Heart left ventricle (tissue), 16 donors: ENCODE measurements at regions not wholly inside any gene's neighbourhood (a gene's known extent, or its start where the extent isn't known, plus 50 kb on each side); places are given as distances from the start of the nearest gene placed in this dataset.

Experiments used
- ATAC-seq, 4 donors: fragments of 200-7000 bp; cut with Tn5 transposase; one replicate each; pipeline ENCODE4 v1.9.1; 2020 to 2022; ENCODE audit warnings: moderate library complexity in 4 of 4, mild to moderate bottlenecking in 3 of 4, moderate number of reproducible peaks in 1 of 4
- DNase-seq, 5 donors: peaks; one replicate each; pipeline ENCODE4 v3.0.0-alpha.2; 2020
- H3K27ac ChIP-seq, 12 donors: fragments of 200-600 bp; sonication (generic) in 4 of 12; one replicate each; pipeline versions ENCODE4 v1.5.0 to v1.8.0; 2016 to 2022; ENCODE audit warnings: mild to moderate bottlenecking in 2 of 12
- H3K27me3 ChIP-seq, 9 donors: fragments of 200-600 bp; sonication (generic) in 2 of 9; one replicate each; pipeline versions ENCODE4 v1.5.1 to v1.8.0; 2016 to 2022; ENCODE audit warnings: mild to moderate bottlenecking in 3 of 9
- H3K36me3 ChIP-seq, 9 donors: fragments of 200-600 bp; sonication (generic) in 2 of 9; one replicate each; pipeline versions ENCODE4 v1.5.0 to v1.8.0; 2018 to 2022; ENCODE audit warnings: mild to moderate bottlenecking in 2 of 9
- H3K4me1 ChIP-seq, 12 donors: fragments of 200-600 bp; sonication (generic) in 4 of 12; one replicate each; pipeline versions ENCODE4 v1.5.0 to v1.8.0; 2016 to 2022; ENCODE audit warnings: mild to moderate bottlenecking in 3 of 12
- H3K4me3 ChIP-seq, 12 donors: fragments of 200-600 bp; sonication (generic) in 4 of 12; one replicate each; pipeline versions ENCODE4 v1.5.0 to v1.8.0; 2017 to 2022; ENCODE audit warnings: mild to moderate bottlenecking in 9 of 12, moderate library complexity in 4 of 12
- H3K9me3 ChIP-seq, 12 donors: fragments of 200-600 bp; sonication (generic) in 4 of 12; one replicate each; pipeline versions ENCODE4 v1.5.0 to v1.8.0; 2016 to 2022; ENCODE audit warnings: mild to moderate bottlenecking in 1 of 12
- CTCF ChIP-seq, 12 donors: fragments of 200-600 bp; sonication (generic) in 4 of 12; IDR thresholded peaks; one replicate each; pipeline versions ENCODE4 v1.5.0 to v1.8.0; 2018 to 2022; ENCODE audit warnings: antibody characterized with exemption in 12 of 12, mild to moderate bottlenecking in 5 of 12
- POLR2A ChIP-seq, 2 donors: fragments of 450-650 bp; IDR thresholded peaks; one replicate each; pipeline ENCODE4 v1.6.1; 2017; ENCODE audit warnings: antibody characterized with exemption in 2 of 2, mild to moderate bottlenecking in 2 of 2, moderate library complexity in 2 of 2
- WGBS, 4 donors: extraction: QIAGEN DNeasy Blood & Tissue Kit in 2 of 4; methylation state at CpG; one replicate each; pipeline versions ENCODE4 v1.1.5 to v1.1.7; 2013 to 2018; 5-methylcytosine and 5-hydroxymethylcytosine counted together
- intact Hi-C, 10 donors: fragments of 100-400 bp; cut with DNase I; formaldehyde crosslinking; loops; one replicate each; pipeline versions ENCODE4 v1.11.1 to v1.14.2; 2022
- donor health status: ischemic (EF 13 %, LVEDD 7.1; RV severe dilation, severe dysfunction).
- donor health status: healthy with polysubstance abuse.
- donor health status: DM: no; HTN: yes; CAD: no.
- donor health status: DM: no; HTN: no; CAD: no.
- donor health status: ischemic (EF 25% LVEDD 6.9; RV normal size, moderate dysfunction).
- donor health status: ischemic (EF 25% LVEDD 5.7; RV mildly dilated, moderate dysfunction).
- donor health status: healthy.
- donor health status: DM: yes; HTN: yes; CAD: no.
- donor health status: ischemic (EF 35%, LVEDD 5.7; RV mildly dilated, moderate dysfunction).
- donor health status: nonischemic (EF 11% LVEDD 7.7; RV severe dilation, severe dysfunction).
- donor health status: DM: yes; HTN: yes; CAD: no.
- donor health status: PGD.
- donor health status: ischemic (EF 29% LVEDD 5.4; RV normal size, mild dysfunction).
- donor health status: nonischemic (EF 23%, LVEDD 6.1; RV moderate dilation, normal function).

- WGBS, 4 donors = 89 to 94% (median 93%) methylated on average over 1 of the region's 1 CpG
- H3K27me3 ChIP-seq = no peaks in the 10 kb centered on the region
- no peak overlapping the region for H3K4me3 ChIP-seq
- H3K36me3 ChIP-seq = no peaks in the 10 kb centered on the region
- ATAC-seq = no peak
- intact Hi-C loops = no loop called here
- DNase-seq = no peak
- H3K9me3 ChIP-seq = peaks cover 0 to 9% (median 0%) of the 10 kb centered on the region in 12 donors
- TF ChIP-seq CTCF (IDR thresholded peaks at IDR 0.05) (no peak), POLR2A (IDR thresholded peaks at IDR 0.05) (no peak)
- no peak overlapping the region for H3K27ac ChIP-seq
- H3K4me1 ChIP-seq = peaks cover 0 to 12% (median 6%) of the 10 kb centered on the region in 12 donors
These were observed 463.5 kb upstream of the RGS6 start for GRCh38 chr14:71468701-71469100.

GRCh38 chr14:71469643-71470335 is 462.4 kb upstream of the RGS6 start:
- Histone ChIP-seq H3K36me3 (no peaks in the 10 kb centered on the region), H3K27me3 (no peaks in the 10 kb centered on the region), H3K27ac (no peak overlapping the region), H3K9me3 (no peaks in the 10 kb centered on the region), H3K4me1 (peaks cover 0 to 18% (median 6%) of the 10 kb centered on the region in 12 donors), H3K4me3 (no peak overlapping the region)
- intact Hi-C loops = no loop called here
- DNase-seq (no peak), ATAC-seq (no peak)
- 81 to 89% (median 84%) methylated on average over 6 of the region's 6 CpGs for WGBS, 4 donors
- TF ChIP-seq CTCF (IDR thresholded peaks at IDR 0.05) (no peak), POLR2A (IDR thresholded peaks at IDR 0.05) (no peak)

GRCh38 chr14:71471634-71472355 is 460.4 kb upstream of the RGS6 start:
- WGBS, 4 donors = 94 to 96% (median 95%) methylated on average over 6 of the region's 6 CpGs
- H3K4me1 ChIP-seq = peaks cover 0 to 12% (median under 1%) of the 10 kb centered on the region in 12 donors
- ATAC-seq = no peak

More at GRCh38 chr14:71471634-71472355, 460.4 kb upstream of the RGS6 start:
- no peak overlapping the region for H3K27ac ChIP-seq
- no peaks in the 10 kb centered on the region for H3K36me3 ChIP-seq
- H3K27me3 ChIP-seq = no peaks in the 10 kb centered on the region
- H3K9me3 ChIP-seq = no peaks in the 10 kb centered on the region
- intact Hi-C loops = no loop called here
- TF ChIP-seq CTCF (IDR thresholded peaks at IDR 0.05) = no peak
- no peak for TF ChIP-seq POLR2A (IDR thresholded peaks at IDR 0.05)
- no peak overlapping the region for H3K4me3 ChIP-seq
- no peak for DNase-seq
